GM23338 (cell line): ENCODE measurements at regions not wholly inside any gene's neighbourhood (a gene's known extent, or its start where the extent isn't known, plus 50 kb on each side); places are given as distances from the start of the nearest gene placed in this dataset.

Experiments used
- ATAC-seq: fragments of 200-7000 bp; cut with Tn5 transposase; 3 replicates; pipeline ENCODE4 v1.9.1; 2020
- DNase-seq: peaks from one replicate; pipeline ENCODE4 v3.0.0-alpha.2; 2015; ENCODE audit warnings: low spot score
- H2AFZ ChIP-seq: fragments of 200-600 bp; sonication (generic); 2 replicates; pipeline ENCODE4 v1.8.0; 2016; ENCODE audit warnings: antibody characterized with exemption, mild to moderate bottlenecking, moderate library complexity
- H3F3A ChIP-seq: fragments of 200-600 bp; sonication (generic); replicated peaks from 2 replicates; pipeline ENCODE4 v1.8.0; 2017; ENCODE audit warnings: antibody characterized with exemption, mixed run types, low read depth
- H3K27ac ChIP-seq: fragments of 200-600 bp; sonication (generic); 2 replicates; pipeline ENCODE4 v1.6.1; 2016; ENCODE audit warnings: low read depth
- H3K27me3 ChIP-seq: fragments of 200-600 bp; sonication (generic); 2 replicates; pipeline ENCODE4 v1.8.0; 2016; ENCODE audit warnings: mild to moderate bottlenecking, mixed run types, moderate library complexity; ENCODE audit not compliant: insufficient read depth
- H3K36me3 ChIP-seq: fragments of 200-600 bp; sonication (generic); 2 replicates; pipeline ENCODE4 v1.8.0; 2016; ENCODE audit warnings: mild to moderate bottlenecking; ENCODE audit not compliant: insufficient read depth
- H3K4me1 ChIP-seq: fragments of 200-600 bp; sonication (generic); 2 replicates; pipeline ENCODE4 v1.8.0; 2016; ENCODE audit warnings: mild to moderate bottlenecking, moderate library complexity; ENCODE audit not compliant: insufficient read depth
- H3K4me2 ChIP-seq: fragments of 200-600 bp; sonication (generic); 2 replicates; pipeline ENCODE4 v1.7.1; 2017; ENCODE audit warnings: mixed run types
- H3K4me3 ChIP-seq: fragments of 200-600 bp; sonication (generic); 2 replicates; pipeline ENCODE4 v1.6.1; 2016; ENCODE audit warnings: mixed run types
- H3K79me2 ChIP-seq: fragments of 200-600 bp; sonication (generic); replicated peaks from 2 replicates; pipeline ENCODE4 v1.8.0; 2017; ENCODE audit warnings: mild to moderate bottlenecking; ENCODE audit not compliant: insufficient read depth
- H3K9me2 ChIP-seq: fragments of 200-600 bp; sonication (generic); 2 replicates; pipeline ENCODE4 v1.8.0; 2017; ENCODE audit not compliant: insufficient read depth
- H4K20me1 ChIP-seq: fragments of 200-600 bp; sonication (generic); replicated peaks from 2 replicates; pipeline ENCODE4 v1.8.0; 2017; ENCODE audit warnings: mild to moderate bottlenecking; ENCODE audit not compliant: insufficient read depth
- H3K27ac Mint-ChIP-seq: 2 replicates; pipeline ENCODE4 v1.8.0; 2020; ENCODE audit warnings: inconsistent platforms, mild to moderate bottlenecking, moderate library complexity, mixed read lengths
- H3K27me3 Mint-ChIP-seq: 3 replicates; pipeline ENCODE4 v1.8.0; 2022; ENCODE audit warnings: low read depth, mild to moderate bottlenecking, moderate library complexity, mixed read lengths, inconsistent platforms; ENCODE audit not compliant: insufficient read depth, poor library complexity
- H3K36me3 Mint-ChIP-seq: 3 replicates; pipeline ENCODE4 v1.8.0; 2021; ENCODE audit warnings: low read depth, mild to moderate bottlenecking, inconsistent platforms, moderate library complexity, mixed read lengths
- H3K4me1 Mint-ChIP-seq: 3 replicates; pipeline ENCODE4 v1.8.0; 2020; ENCODE audit warnings: mild to moderate bottlenecking, inconsistent platforms, mixed read lengths
- H3K4me3 Mint-ChIP-seq: 3 replicates; pipeline ENCODE4 v1.8.0; 2021; ENCODE audit warnings: moderate library complexity, mild to moderate bottlenecking, inconsistent platforms, mixed read lengths
- H3K9me3 Mint-ChIP-seq: 3 replicates; pipeline ENCODE4 v1.8.0; 2020; ENCODE audit warnings: moderate library complexity, mild to moderate bottlenecking, inconsistent platforms, mixed read lengths
- CREB1 ChIP-seq: fragments of 250-450 bp; sonication (Bioruptor Pico); IDR thresholded peaks from 2 replicates; pipeline ENCODE4 v1.5.0; 2020; ENCODE audit warnings: low read depth, mild to moderate bottlenecking, moderate library complexity
- CTCF ChIP-seq, 2 experiments: fragments of 200-600 bp in 1 of 2; sonication (generic) in 1 of 2; conservative IDR thresholded peaks; 2 replicates each; pipeline versions ENCODE4 v1.5.1 to v1.6.1; 2016 to 2017; ENCODE audit warnings: antibody characterized with exemption in 2 of 2, low read depth in 2 of 2, mild to moderate bottlenecking in 2 of 2, moderate library complexity in 1 of 2
- EZH2phosphoT487 ChIP-seq: fragments of 200-600 bp; sonication (generic); IDR thresholded peaks from one replicate; pipeline ENCODE4 v1.8.1; 2018; ENCODE audit warnings: antibody characterized with exemption; ENCODE audit not compliant: unreplicated experiment
- JUNB ChIP-seq: IDR thresholded peaks from one replicate; pipeline ENCODE4 v1.6.1; 2016; ENCODE audit warnings: antibody characterized with exemption; ENCODE audit not compliant: unreplicated experiment
- ZNF114 ChIP-seq: fragments of 250-450 bp; sonication (Bioruptor Pico); IDR thresholded peaks from 2 replicates; pipeline ENCODE4 v1.5.0; 2020; ENCODE audit warnings: mild to moderate bottlenecking, moderate library complexity
- ZNF331 ChIP-seq: fragments of 250-450 bp; sonication (Bioruptor Pico); IDR thresholded peaks from 2 replicates; pipeline ENCODE4 v1.5.0; 2020; ENCODE audit warnings: low read depth, mild to moderate bottlenecking, moderate library complexity
- TF ChIP-seq, protein P1 (sequence below): IDR thresholded peaks from 2 replicates; pipeline ENCODE4 v1.6.1; 2016; ENCODE audit warnings: antibody characterized with exemption
- TF ChIP-seq, protein P2 (sequence below): IDR thresholded peaks from one replicate; pipeline ENCODE4 v1.6.1; 2018; ENCODE audit warnings: antibody characterized with exemption; ENCODE audit not compliant: unreplicated experiment
- TF ChIP-seq, protein P3 (sequence below): fragments of 250-450 bp; sonication (Bioruptor Pico); IDR thresholded peaks from 2 replicates; pipeline ENCODE4 v1.5.0; 2020; ENCODE audit warnings: mild to moderate bottlenecking, moderate library complexity

DNA sequence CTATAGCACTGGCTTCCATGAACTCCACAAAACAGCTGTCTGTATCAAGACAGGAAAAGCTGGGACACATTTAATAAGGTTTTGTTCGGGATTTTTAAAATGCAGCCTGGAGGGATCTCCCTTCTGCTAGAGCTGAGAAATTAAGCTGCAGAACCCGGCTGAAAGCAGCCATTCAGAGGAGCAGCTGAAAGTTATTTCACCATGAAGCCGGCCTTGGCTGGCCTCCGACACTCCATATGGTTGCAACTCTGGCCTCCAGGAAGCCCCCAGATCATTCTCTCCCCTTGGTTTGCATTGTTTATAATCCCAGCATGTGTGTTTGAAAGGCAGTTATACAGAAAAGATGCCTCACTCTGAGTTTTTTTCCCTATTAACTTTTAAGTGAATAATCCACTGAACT is 239.4 kb downstream of the SPATA18 start:
- Histone ChIP-seq H3K79me2 (no peaks in the 10 kb centered on the region), H3K4me3 (no peak overlapping the region), H2AFZ (no peak overlapping the region), H3K4me1 (no peaks in the 10 kb centered on the region), H3K4me2 (no peak overlapping the region), H3K27ac (no peak overlapping the region), H3K27me3 (no peaks in the 10 kb centered on the region), H3F3A (no peaks in the 10 kb centered on the region), H3K9me2 (no peaks in the 10 kb centered on the region), H4K20me1 (no peaks in the 10 kb centered on the region), H3K36me3 (no peaks in the 10 kb centered on the region)
- Mint-ChIP-seq H3K9me3 (no peaks in the 10 kb centered on the region), H3K27me3 (peaks cover 2% of the 10 kb centered on the region), H3K4me1 (no peaks in the 10 kb centered on the region), H3K36me3 (no peaks in the 10 kb centered on the region), H3K27ac (no peak overlapping the region), H3K4me3 (no peak overlapping the region)
- no peak for ATAC-seq
- DNase-seq, result no peak
- TF ChIP-seq, protein P1, sequence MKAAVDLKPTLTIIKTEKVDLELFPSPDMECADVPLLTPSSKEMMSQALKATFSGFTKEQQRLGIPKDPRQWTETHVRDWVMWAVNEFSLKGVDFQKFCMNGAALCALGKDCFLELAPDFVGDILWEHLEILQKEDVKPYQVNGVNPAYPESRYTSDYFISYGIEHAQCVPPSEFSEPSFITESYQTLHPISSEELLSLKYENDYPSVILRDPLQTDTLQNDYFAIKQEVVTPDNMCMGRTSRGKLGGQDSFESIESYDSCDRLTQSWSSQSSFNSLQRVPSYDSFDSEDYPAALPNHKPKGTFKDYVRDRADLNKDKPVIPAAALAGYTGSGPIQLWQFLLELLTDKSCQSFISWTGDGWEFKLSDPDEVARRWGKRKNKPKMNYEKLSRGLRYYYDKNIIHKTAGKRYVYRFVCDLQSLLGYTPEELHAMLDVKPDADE, result no peak
- TF ChIP-seq, protein P2, sequence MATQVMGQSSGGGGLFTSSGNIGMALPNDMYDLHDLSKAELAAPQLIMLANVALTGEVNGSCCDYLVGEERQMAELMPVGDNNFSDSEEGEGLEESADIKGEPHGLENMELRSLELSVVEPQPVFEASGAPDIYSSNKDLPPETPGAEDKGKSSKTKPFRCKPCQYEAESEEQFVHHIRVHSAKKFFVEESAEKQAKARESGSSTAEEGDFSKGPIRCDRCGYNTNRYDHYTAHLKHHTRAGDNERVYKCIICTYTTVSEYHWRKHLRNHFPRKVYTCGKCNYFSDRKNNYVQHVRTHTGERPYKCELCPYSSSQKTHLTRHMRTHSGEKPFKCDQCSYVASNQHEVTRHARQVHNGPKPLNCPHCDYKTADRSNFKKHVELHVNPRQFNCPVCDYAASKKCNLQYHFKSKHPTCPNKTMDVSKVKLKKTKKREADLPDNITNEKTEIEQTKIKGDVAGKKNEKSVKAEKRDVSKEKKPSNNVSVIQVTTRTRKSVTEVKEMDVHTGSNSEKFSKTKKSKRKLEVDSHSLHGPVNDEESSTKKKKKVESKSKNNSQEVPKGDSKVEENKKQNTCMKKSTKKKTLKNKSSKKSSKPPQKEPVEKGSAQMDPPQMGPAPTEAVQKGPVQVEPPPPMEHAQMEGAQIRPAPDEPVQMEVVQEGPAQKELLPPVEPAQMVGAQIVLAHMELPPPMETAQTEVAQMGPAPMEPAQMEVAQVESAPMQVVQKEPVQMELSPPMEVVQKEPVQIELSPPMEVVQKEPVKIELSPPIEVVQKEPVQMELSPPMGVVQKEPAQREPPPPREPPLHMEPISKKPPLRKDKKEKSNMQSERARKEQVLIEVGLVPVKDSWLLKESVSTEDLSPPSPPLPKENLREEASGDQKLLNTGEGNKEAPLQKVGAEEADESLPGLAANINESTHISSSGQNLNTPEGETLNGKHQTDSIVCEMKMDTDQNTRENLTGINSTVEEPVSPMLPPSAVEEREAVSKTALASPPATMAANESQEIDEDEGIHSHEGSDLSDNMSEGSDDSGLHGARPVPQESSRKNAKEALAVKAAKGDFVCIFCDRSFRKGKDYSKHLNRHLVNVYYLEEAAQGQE, result no peak
- TF ChIP-seq ZNF331 (CRISPR knock-in tag) (no peak), ZNF114 (CRISPR knock-in tag) (no peak), CTCF (conservative IDR thresholded peaks at IDR 0.05; ENCODE audit: low read depth in 2 of 2) (no peak), CREB1 (no peak), EZH2phosphoT487 (no peak), JUNB (no peak)
- TF ChIP-seq, protein P3, sequence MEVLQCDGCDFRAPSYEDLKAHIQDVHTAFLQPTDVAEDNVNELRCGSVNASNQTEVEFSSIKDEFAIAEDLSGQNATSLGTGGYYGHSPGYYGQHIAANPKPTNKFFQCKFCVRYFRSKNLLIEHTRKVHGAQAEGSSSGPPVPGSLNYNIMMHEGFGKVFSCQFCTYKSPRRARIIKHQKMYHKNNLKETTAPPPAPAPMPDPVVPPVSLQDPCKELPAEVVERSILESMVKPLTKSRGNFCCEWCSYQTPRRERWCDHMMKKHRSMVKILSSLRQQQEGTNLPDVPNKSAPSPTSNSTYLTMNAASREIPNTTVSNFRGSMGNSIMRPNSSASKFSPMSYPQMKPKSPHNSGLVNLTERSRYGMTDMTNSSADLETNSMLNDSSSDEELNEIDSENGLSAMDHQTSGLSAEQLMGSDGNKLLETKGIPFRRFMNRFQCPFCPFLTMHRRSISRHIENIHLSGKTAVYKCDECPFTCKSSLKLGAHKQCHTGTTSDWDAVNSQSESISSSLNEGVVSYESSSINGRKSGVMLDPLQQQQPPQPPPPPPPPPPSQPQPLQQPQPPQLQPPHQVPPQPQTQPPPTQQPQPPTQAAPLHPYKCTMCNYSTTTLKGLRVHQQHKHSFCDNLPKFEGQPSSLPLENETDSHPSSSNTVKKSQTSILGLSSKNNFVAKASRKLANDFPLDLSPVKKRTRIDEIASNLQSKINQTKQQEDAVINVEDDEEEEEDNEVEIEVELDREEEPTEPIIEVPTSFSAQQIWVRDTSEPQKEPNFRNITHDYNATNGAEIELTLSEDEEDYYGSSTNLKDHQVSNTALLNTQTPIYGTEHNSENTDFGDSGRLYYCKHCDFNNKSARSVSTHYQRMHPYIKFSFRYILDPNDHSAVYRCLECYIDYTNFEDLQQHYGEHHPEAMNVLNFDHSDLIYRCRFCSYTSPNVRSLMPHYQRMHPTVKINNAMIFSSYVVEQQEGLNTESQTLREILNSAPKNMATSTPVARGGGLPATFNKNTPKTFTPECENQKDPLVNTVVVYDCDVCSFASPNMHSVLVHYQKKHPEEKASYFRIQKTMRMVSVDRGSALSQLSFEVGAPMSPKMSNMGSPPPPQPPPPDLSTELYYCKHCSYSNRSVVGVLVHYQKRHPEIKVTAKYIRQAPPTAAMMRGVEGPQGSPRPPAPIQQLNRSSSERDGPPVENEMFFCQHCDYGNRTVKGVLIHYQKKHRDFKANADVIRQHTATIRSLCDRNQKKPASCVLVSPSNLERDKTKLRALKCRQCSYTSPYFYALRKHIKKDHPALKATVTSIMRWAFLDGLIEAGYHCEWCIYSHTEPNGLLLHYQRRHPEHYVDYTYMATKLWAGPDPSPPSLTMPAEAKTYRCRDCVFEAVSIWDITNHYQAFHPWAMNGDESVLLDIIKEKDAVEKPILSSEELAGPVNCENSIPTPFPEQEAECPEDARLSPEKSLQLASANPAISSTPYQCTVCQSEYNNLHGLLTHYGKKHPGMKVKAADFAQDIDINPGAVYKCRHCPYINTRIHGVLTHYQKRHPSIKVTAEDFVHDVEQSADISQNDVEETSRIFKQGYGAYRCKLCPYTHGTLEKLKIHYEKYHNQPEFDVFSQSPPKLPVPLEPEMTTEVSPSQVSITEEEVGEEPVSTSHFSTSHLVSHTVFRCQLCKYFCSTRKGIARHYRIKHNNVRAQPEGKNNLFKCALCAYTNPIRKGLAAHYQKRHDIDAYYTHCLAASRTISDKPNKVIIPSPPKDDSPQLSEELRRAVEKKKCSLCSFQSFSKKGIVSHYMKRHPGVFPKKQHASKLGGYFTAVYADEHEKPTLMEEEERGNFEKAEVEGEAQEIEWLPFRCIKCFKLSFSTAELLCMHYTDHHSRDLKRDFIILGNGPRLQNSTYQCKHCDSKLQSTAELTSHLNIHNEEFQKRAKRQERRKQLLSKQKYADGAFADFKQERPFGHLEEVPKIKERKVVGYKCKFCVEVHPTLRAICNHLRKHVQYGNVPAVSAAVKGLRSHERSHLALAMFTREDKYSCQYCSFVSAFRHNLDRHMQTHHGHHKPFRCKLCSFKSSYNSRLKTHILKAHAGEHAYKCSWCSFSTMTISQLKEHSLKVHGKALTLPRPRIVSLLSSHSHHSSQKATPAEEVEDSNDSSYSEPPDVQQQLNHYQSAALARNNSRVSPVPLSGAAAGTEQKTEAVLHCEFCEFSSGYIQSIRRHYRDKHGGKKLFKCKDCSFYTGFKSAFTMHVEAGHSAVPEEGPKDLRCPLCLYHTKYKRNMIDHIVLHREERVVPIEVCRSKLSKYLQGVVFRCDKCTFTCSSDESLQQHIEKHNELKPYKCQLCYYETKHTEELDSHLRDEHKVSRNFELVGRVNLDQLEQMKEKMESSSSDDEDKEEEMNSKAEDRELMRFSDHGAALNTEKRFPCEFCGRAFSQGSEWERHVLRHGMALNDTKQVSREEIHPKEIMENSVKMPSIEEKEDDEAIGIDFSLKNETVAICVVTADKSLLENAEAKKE (CRISPR knock-in tag), result no peak
